Psoas muscle (tissue), 7 donors: ENCODE measurements at regions not wholly inside any gene's neighbourhood (a gene's known extent, or its start where the extent isn't known, plus 50 kb on each side); places are given as distances from the start of the nearest gene placed in this dataset.

Source experiments
- ATAC-seq, 4 donors: fragments of 200-7000 bp; cut with Tn5 transposase; one replicate each; pipeline ENCODE4 v1.9.1; 2020; ENCODE audit warnings: moderate library complexity in 3 of 4, mild to moderate bottlenecking in 2 of 4
- DNase-seq, 2 donors: peaks; one replicate each; pipeline ENCODE4 v3.0.0-alpha.2; 2020
- H3K27ac ChIP-seq: fragments of 200-600 bp; one replicate; pipeline ENCODE4 v1.8.0; 2022
- H3K27me3 ChIP-seq, 3 donors: fragments of 200-600 bp in 1 of 3; one replicate each; pipeline versions ENCODE4 v1.6.1 to v1.8.0; 2013 to 2022; ENCODE audit warnings: low read length in 2 of 3, mild to moderate bottlenecking in 2 of 3, moderate library complexity in 1 of 3; ENCODE audit not compliant: insufficient read depth in 3 of 3
- H3K36me3 ChIP-seq, 2 donors: fragments of 200-600 bp in 1 of 2; one replicate each; pipeline versions ENCODE4 v1.6.1 to v1.8.0; 2013 to 2022; ENCODE audit warnings: low read depth in 1 of 2, mild to moderate bottlenecking in 1 of 2, moderate library complexity in 1 of 2; ENCODE audit not compliant: insufficient read depth in 1 of 2
- H3K4me1 ChIP-seq: fragments of 200-600 bp; one replicate; pipeline ENCODE4 v1.8.0; 2022
- H3K4me3 ChIP-seq: fragments of 200-600 bp; one replicate; pipeline ENCODE4 v1.8.0; 2022; ENCODE audit warnings: mild to moderate bottlenecking
- H3K9me3 ChIP-seq: fragments of 200-600 bp; one replicate; pipeline ENCODE4 v1.8.0; 2022
- CTCF ChIP-seq: fragments of 200-600 bp; IDR thresholded peaks from one replicate; pipeline ENCODE4 v1.8.0; 2022; ENCODE audit warnings: antibody characterized with exemption
- WGBS, 3 donors: extraction: QIAGEN DNeasy Blood & Tissue Kit; methylation state at CpG; one replicate each; pipeline versions ENCODE4 v1.1.6 to v1.1.7; 2013; 5-methylcytosine and 5-hydroxymethylcytosine counted together
- intact Hi-C, 2 donors: fragments of 100-400 bp; cut with DNase I; formaldehyde crosslinking; loops; one replicate each; pipeline versions ENCODE4 v1.11.0 to v1.14.2; 2022
- donor health status: healthy with polysubstance abuse.
- donor health status: DM: no; HTN: no; CAD: no; lungs with moderate emphysema.
- donor health status: Bipolar disorder and iron deficiency.
- donor health status: healthy.
- donor health status: DM: yes; HTN: yes; CAD: no.
- donor health status: DM: no; HTN: no; CAD: no.
- donor health status: DM: yes; HTN: yes; CAD: no.

GRCh38 chr5:61686491-61687257 lies 354.6 kb downstream of the ZSWIM6 start:
- Histone ChIP-seq H3K4me1 (no peaks in the 10 kb centered on the region), H3K27ac (no peak overlapping the region), H3K9me3 (no peaks in the 10 kb centered on the region), H3K27me3 (peaks cover 0 to 3% (median 0%) of the 10 kb centered on the region in 3 donors), H3K36me3 (no peaks in the 10 kb centered on the region), H3K4me3 (no peak overlapping the region)
- TF ChIP-seq CTCF: no peak
- ATAC-seq (no peak), DNase-seq (no peak)
- 55 to 64% (median 59%) methylated on average over 5 of the region's 5 CpGs for WGBS, 3 donors
- intact Hi-C loops: no loop called here

- Histone ChIP-seq H3K36me3 (no peaks in the 10 kb centered on the region), H3K4me3 (no peak overlapping the region), H3K27me3 (peaks cover 0 to 3% (median 0%) of the 10 kb centered on the region in 3 donors), H3K4me1 (no peaks in the 10 kb centered on the region), H3K9me3 (no peaks in the 10 kb centered on the region), H3K27ac (no peak overlapping the region)
- DNase-seq (no peak), ATAC-seq (no peak)
- TF ChIP-seq CTCF: no peak
- intact Hi-C loops: no loop called here
- 55 to 63% (median 62%) methylated on average over 5 of the region's 5 CpGs for WGBS, 3 donors
These were observed 355.3 kb downstream of the ZSWIM6 start for GRCh38 chr5:61687371-61687770.

GRCh38 chr5:61689153-61689846 lies 357.2 kb downstream of the ZSWIM6 start:
- WGBS, 3 donors: 58 to 71% (median 71%) methylated on average over 3 of the region's 3 CpGs
- no peak for TF ChIP-seq CTCF
- Histone ChIP-seq H3K9me3 (peaks cover 13% of the 10 kb centered on the region), H3K27ac (no peak overlapping the region), H3K4me1 (no peaks in the 10 kb centered on the region), H3K4me3 (no peak overlapping the region), H3K27me3 (peaks cover 0 to 3% (median 0%) of the 10 kb centered on the region in 3 donors), H3K36me3 (no peaks in the 10 kb centered on the region)
- intact Hi-C loops: no loop called here
- ATAC-seq: no peak
- no peak for DNase-seq

GRCh38 chr5:61697809-61698558 lies 365.9 kb downstream of the ZSWIM6 start:
- H3K9me3 ChIP-seq: peaks cover 8% of the 10 kb centered on the region
- WGBS, 3 donors: 42 to 47% (median 46%) methylated on average over 15 of the region's 15 CpGs
- no peaks in the 10 kb centered on the region for H3K4me1 ChIP-seq
- H3K27me3 ChIP-seq: no peaks in the 10 kb centered on the region
- H3K27ac ChIP-seq: no peak overlapping the region
- DNase-seq (no peak), ATAC-seq (no peak)
- no peak overlapping the region for H3K4me3 ChIP-seq
- no peaks in the 10 kb centered on the region for H3K36me3 ChIP-seq
- TF ChIP-seq CTCF: no peak
- intact Hi-C loops: no loop called here
